HG02588 (cell line): ENCODE measurements at regions not wholly inside any gene's neighbourhood (a gene's known extent, or its start where the extent isn't known, plus 50 kb on each side); places are given as distances from the start of the nearest gene placed in this dataset.

Experiments
- ATAC-seq: cut with Tn5 transposase; IDR thresholded peaks from one replicate; pipeline ENCODE4 v1.9.1; 2021; ENCODE audit warnings: mild to moderate bottlenecking, moderate library complexity; ENCODE audit not compliant: unreplicated experiment

GRCh38 chr7:25358926-25359325 lies 130.6 kb upstream of the NPVF start:
- ATAC-seq = no peak

- ATAC-seq = no peak
Observed at GRCh38 chr7:25359471-25360059, 131.3 kb upstream of the NPVF start.

- ATAC-seq = no peak
Observed at GRCh38 chr7:25360451-25360850, 132.2 kb upstream of the NPVF start.

GRCh38 chr7:25361387-25361786 lies 133.1 kb upstream of the NPVF start:
- ATAC-seq = no peak

- ATAC-seq = no peak
Observed at GRCh38 chr7:25361863-25362262, 133.6 kb upstream of the NPVF start.

- ATAC-seq = no peak
Observed at GRCh38 chr7:25368599-25369201, 140.4 kb upstream of the NPVF start.

- ATAC-seq = no peak
Observed at GRCh38 chr7:25369786-25370185, 141.5 kb upstream of the NPVF start.

- ATAC-seq = no peak
Observed at GRCh38 chr7:25371972-25372371, 143.7 kb upstream of the NPVF start.

GRCh38 chr7:25375805-25376600 lies 147.7 kb upstream of the NPVF start:
- no peak for ATAC-seq

GRCh38 chr7:25379351-25380300 lies 151.3 kb upstream of the NPVF start:
- no peak for ATAC-seq

GRCh38 chr7:25381818-25382589 lies 153.7 kb upstream of the NPVF start:
- no peak for ATAC-seq

- ATAC-seq = no peak
Observed at GRCh38 chr7:25382869-25383268, 154.6 kb upstream of the NPVF start.

GRCh38 chr7:25383402-25383801 lies 155.1 kb upstream of the NPVF start:
- ATAC-seq = no peak

- no peak for ATAC-seq
Observed at GRCh38 chr7:25384788-25385505, 156.7 kb upstream of the NPVF start.

GRCh38 chr7:25385506-25386136 lies 157.3 kb upstream of the NPVF start:
- no peak for ATAC-seq

GRCh38 chr7:25386311-25386744 lies 158.0 kb upstream of the NPVF start:
- no peak for ATAC-seq

GRCh38 chr7:25388681-25389080 lies 160.4 kb upstream of the NPVF start:
- no peak for ATAC-seq

GRCh38 chr7:25389489-25390106 lies 161.3 kb upstream of the NPVF start:
- ATAC-seq = no peak
